Astrocyte (in vitro differentiated cells and primary cell): ENCODE measurements at regions not wholly inside any gene's neighbourhood (a gene's known extent, or its start where the extent isn't known, plus 50 kb on each side); places are given as distances from the start of the nearest gene placed in this dataset.

ENCODE experiments used
- CTCF ChIP-seq: IDR thresholded peaks from 2 replicates; pipeline ENCODE4 v1.5.1; 2011; ENCODE audit warnings: low read depth, mild to moderate bottlenecking, inconsistent platforms, low read length, moderate library complexity; ENCODE audit not compliant: insufficient read depth
- EZH2 ChIP-seq: IDR thresholded peaks from 2 replicates; pipeline ENCODE4 v1.6.1; 2012; ENCODE audit warnings: mild to moderate bottlenecking, low read length, inconsistent platforms; ENCODE audit not compliant: insufficient read depth

GRCh38 chr6:130666786-130667185 is 160.4 kb upstream of the SMLR1 start:
- TF ChIP-seq CTCF (no peak), EZH2 (no peak)
